HL-60 (cell line): ENCODE measurements at regions not wholly inside any gene's neighbourhood (a gene's known extent, or its start where the extent isn't known, plus 50 kb on each side); places are given as distances from the start of the nearest gene placed in this dataset.

Experiments used
- CTCF ChIP-seq: IDR thresholded peaks from one replicate; pipeline ENCODE4 v1.5.1; 2011; ENCODE audit warnings: low read length, control low read depth, inconsistent platforms; ENCODE audit not compliant: insufficient read depth
- GABPA ChIP-seq: IDR thresholded peaks from 2 replicates; pipeline ENCODE4 v1.6.1; 2012; ENCODE audit warnings: low read depth
- POLR2AphosphoS5 ChIP-seq: IDR thresholded peaks from 2 replicates; pipeline ENCODE4 v1.6.1; 2012; ENCODE audit warnings: low read depth
- REST ChIP-seq: IDR thresholded peaks from 2 replicates; pipeline ENCODE4 v1.6.1; 2012; ENCODE audit warnings: low read depth; ENCODE audit not compliant: insufficient replicate concordance
- SPI1 ChIP-seq: IDR thresholded peaks from 2 replicates; pipeline ENCODE4 v1.6.1; 2012; ENCODE audit warnings: low read depth, mild to moderate bottlenecking, borderline replicate concordance

GRCh38 chr20:6848041-6848440, 80.6 kb downstream of the BMP2 start:
- TF ChIP-seq CTCF (no peak), GABPA (no peak), POLR2AphosphoS5 (no peak), REST (no peak), SPI1 (no peak)
